Loucy (cell line): ENCODE measurements at regions not wholly inside any gene's neighbourhood (a gene's known extent, or its start where the extent isn't known, plus 50 kb on each side); places are given as distances from the start of the nearest gene placed in this dataset.

Experiments
- CTCF ChIP-seq: fragments of 200-600 bp; sonication (generic); conservative IDR thresholded peaks from 2 replicates; pipeline ENCODE4 v1.5.1; 2014; ENCODE audit warnings: mild to moderate bottlenecking, antibody characterized with exemption, low read length
- EZH2phosphoT487 ChIP-seq: fragments of 200-600 bp; IDR thresholded peaks from 2 replicates; pipeline ENCODE4 v1.6.1; 2018; ENCODE audit warnings: antibody characterized with exemption, mild to moderate bottlenecking, moderate library complexity, borderline replicate concordance

GRCh38 chr2:239756031-239756789 is 268.9 kb downstream of the NDUFA10 start:
- TF ChIP-seq CTCF (no peak), EZH2phosphoT487 (no peak)
